ENCODE measurements at regions not wholly inside any gene's neighbourhood (a gene's known extent, or its start where the extent isn't known, plus 50 kb on each side); places are given as distances from the start of the nearest gene placed in this dataset.
"Not testable (repeated sequence)": the region's sequence is repeated elsewhere in the genome, so short reads cannot be mapped to it uniquely, and the experiment has no call there.

GRCh38 chr5:164439799-164440198, 934.4 kb downstream of the MAT2B start:
- DNase-seq = no peak

- DNase-seq = no peak
Measured at GRCh38 chr5:164449460-164449859, 944.0 kb downstream of the MAT2B start.

- no peak for DNase-seq
Measured at GRCh38 chr5:164466033-164466432, 960.6 kb downstream of the MAT2B start.

GRCh38 chr5:164470312-164470711, 964.9 kb downstream of the MAT2B start:
- DNase-seq = no peak

- no peak for DNase-seq
Measured at GRCh38 chr5:164472165-164472564, 966.7 kb downstream of the MAT2B start.

- no peak for DNase-seq
Measured at GRCh38 chr5:164475339-164475977, 970.0 kb downstream of the MAT2B start.

- DNase-seq = no peak
Measured at GRCh38 chr5:164481270-164481669, 975.9 kb downstream of the MAT2B start.

GRCh38 chr5:164482351-164482750, 976.9 kb downstream of the MAT2B start:
- no peak for DNase-seq

GRCh38 chr5:164484948-164485347, 979.5 kb downstream of the MAT2B start:
- DNase-seq = no peak

- no peak for DNase-seq
Measured at GRCh38 chr5:164487939-164488338, 982.5 kb downstream of the MAT2B start.

- no peak for DNase-seq
Measured at GRCh38 chr5:164497311-164498064, 992.1 kb downstream of the MAT2B start.

- no peak for DNase-seq
Measured at GRCh38 chr5:164498438-164498837, 993.0 kb downstream of the MAT2B start.

GRCh38 chr5:164500856-164501255, 995.4 kb downstream of the MAT2B start:
- no peak for DNase-seq

GRCh38 chr5:164501344-164501743, 995.9 kb downstream of the MAT2B start:
- DNase-seq = no peak

GRCh38 chr5:164504141-164504772, 998.8 kb downstream of the MAT2B start:
- DNase-seq = peak; percentile 22

GRCh38 chr5:164505791-164506190, 1000.4 kb downstream of the MAT2B start:
- DNase-seq = no peak

GRCh38 chr5:164518067-164518740, 1012.8 kb downstream of the MAT2B start:
- no peak for DNase-seq

GRCh38 chr5:164518741-164519080, 1013.3 kb downstream of the MAT2B start:
- no peak for DNase-seq

- no peak for DNase-seq
Measured at GRCh38 chr5:164532235-164532900, 1026.9 kb downstream of the MAT2B start.

GRCh38 chr5:164533426-164533825, 1028.0 kb downstream of the MAT2B start:
- not testable (repeated sequence) for DNase-seq

- no peak for DNase-seq
Measured at GRCh38 chr5:164540174-164540573, 1034.8 kb downstream of the MAT2B start.

GRCh38 chr5:164545507-164545906, 1040.1 kb downstream of the MAT2B start:
- DNase-seq = no peak

GRCh38 chr5:164553851-164554250, 1048.4 kb downstream of the MAT2B start:
- no peak for DNase-seq
